ENCODE measurements at regions not wholly inside any gene's neighbourhood (a gene's known extent, or its start where the extent isn't known, plus 50 kb on each side); places are given as distances from the start of the nearest gene placed in this dataset.

DNA sequence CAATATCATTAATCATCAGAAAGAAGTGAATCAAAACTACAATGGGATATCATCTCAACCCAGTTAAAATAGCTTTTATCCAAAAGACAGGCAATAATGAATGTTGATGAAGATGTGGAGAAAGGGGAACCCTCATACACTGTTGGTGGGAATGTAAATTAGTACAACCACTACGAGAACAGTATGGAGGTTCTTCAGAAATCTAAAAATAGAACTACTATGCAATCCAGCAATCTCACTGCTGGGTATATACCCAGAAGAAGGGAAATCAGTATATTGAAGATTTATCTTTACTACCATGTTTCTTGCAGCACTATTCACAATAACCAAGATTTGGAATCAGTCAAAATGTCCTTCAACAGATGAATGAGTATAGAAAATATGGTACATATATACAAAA lies 189.8 kb downstream of the HHIPL2 start:
- TF ChIP-seq, protein P1, sequence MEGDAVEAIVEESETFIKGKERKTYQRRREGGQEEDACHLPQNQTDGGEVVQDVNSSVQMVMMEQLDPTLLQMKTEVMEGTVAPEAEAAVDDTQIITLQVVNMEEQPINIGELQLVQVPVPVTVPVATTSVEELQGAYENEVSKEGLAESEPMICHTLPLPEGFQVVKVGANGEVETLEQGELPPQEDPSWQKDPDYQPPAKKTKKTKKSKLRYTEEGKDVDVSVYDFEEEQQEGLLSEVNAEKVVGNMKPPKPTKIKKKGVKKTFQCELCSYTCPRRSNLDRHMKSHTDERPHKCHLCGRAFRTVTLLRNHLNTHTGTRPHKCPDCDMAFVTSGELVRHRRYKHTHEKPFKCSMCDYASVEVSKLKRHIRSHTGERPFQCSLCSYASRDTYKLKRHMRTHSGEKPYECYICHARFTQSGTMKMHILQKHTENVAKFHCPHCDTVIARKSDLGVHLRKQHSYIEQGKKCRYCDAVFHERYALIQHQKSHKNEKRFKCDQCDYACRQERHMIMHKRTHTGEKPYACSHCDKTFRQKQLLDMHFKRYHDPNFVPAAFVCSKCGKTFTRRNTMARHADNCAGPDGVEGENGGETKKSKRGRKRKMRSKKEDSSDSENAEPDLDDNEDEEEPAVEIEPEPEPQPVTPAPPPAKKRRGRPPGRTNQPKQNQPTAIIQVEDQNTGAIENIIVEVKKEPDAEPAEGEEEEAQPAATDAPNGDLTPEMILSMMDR (IDR thresholded peaks at IDR 0.05; ENCODE audit: borderline replicate concordance, control extremely low read depth, extremely low read depth, insufficient read depth, missing control alignments): no peak
- DNase-seq (ENCODE audit: low spot score): no peak
- in situ Hi-C loops (cut with MboI; ENCODE audit: low sequenced_read_pairs, unreplicated experiment): no loop called here

DNA sequence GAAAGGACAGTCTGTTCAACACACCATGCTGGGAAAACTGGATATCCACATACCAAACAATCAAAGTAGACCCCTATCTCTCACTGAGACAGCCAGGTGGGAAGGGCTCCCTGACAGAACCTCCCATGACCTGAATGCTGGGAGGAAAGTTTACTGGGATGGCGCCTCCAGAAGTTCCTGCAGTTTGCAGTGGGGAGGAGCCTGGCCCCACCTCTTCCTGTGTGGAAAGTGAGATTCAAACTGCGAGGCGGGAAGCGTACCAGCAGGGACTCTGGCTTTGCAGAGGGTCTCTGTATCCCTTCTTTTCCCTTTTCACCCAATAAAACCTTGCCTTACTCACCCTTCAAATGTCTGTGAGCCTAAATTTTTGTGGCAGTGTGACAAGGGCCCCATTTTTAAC lies 190.7 kb downstream of the HHIPL2 start:
- DNase-seq (ENCODE audit: low spot score): no peak
- in situ Hi-C loops (cut with MboI; ENCODE audit: low sequenced_read_pairs, unreplicated experiment): no loop called here
- TF ChIP-seq, protein P1 (IDR thresholded peaks at IDR 0.05; ENCODE audit: borderline replicate concordance, control extremely low read depth, extremely low read depth, insufficient read depth, missing control alignments): no peak

DNA sequence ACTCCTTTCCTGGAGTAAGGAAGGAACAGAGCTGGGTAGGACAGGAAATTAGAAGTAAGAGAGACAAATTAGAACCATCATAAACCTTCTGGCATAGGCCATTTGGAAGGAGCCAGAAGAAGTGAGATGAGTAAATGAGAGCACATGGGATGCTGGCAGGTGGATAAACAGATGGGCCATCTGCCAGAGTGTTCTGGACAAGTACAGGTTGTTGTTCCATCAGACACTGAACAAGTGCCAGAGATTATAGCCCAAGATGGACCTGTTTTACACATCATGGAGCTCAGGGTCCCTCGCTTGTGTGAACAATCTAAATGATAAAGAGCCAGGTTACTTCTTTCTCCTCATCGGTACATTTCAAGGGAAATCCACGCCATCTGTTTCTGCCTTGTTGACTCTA lies 200.3 kb downstream of the HHIPL2 start:
- no peak for DNase-seq (ENCODE audit: low spot score)
- TF ChIP-seq, protein P1 (IDR thresholded peaks at IDR 0.05; ENCODE audit: borderline replicate concordance, control extremely low read depth, extremely low read depth, insufficient read depth, missing control alignments): no peak

DNA sequence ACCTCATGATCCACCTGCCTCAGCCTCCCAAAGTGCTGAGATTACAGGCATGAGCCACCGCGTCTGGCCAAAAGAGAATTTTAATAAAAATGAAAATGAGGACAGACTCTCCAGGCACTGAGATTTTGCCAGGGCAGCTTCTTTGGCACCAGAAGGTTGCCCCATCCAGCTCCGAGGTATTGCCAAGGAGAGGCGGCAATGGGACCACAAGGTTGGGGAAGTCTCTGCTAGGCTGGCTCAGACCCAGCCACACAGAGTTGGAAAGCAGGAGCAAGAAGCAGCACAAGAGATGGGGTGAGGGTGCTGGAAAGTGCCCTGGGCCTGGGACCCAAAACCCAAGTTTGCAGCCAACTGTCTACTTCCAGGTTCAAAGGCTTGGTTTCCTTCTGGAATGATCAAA lies 200.9 kb downstream of the HHIPL2 start:
- no peak for DNase-seq (ENCODE audit: low spot score)
- in situ Hi-C loops (cut with MboI; ENCODE audit: low sequenced_read_pairs, unreplicated experiment): no loop called here
- TF ChIP-seq, protein P1 (IDR thresholded peaks at IDR 0.05; ENCODE audit: borderline replicate concordance, control extremely low read depth, extremely low read depth, insufficient read depth, missing control alignments): no peak

More for the DNA sequence above, 200.3 kb downstream of the HHIPL2 start:
- in situ Hi-C loops (cut with MboI; ENCODE audit: low sequenced_read_pairs, unreplicated experiment): no loop called here

DNA sequence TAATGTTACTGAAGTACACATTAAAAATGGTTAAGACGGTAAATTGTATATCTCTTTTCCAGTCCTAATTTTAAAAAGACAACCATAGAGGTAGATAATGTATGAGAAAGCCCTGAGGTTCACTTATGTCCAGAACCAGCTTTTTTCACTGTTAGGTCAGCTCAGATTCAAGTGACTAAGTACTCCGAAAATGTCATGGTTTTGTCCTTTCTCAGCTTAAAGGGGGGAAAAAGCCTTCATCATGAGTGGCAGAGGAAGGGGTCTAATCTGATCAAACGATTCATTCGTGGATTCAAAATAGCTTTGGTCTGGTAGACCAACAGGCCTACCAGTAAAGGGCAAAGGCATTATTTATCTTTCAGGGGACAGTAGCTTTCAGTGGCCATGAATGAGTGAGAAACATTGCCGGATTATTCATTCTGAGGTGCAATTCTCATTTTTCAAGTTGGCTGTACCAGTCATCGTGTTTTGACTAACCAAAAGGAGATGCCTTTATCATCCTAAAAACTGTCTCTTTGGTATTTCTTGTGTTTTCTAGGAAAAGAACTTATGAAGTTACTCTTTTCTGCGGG lies 208.4 kb downstream of the HHIPL2 start:
- in situ Hi-C loops (cut with MboI; ENCODE audit: low sequenced_read_pairs, unreplicated experiment): no loop called here
- TF ChIP-seq, protein P1 (IDR thresholded peaks at IDR 0.05; ENCODE audit: borderline replicate concordance, control extremely low read depth, extremely low read depth, insufficient read depth, missing control alignments): no peak
- DNase-seq (ENCODE audit: low spot score): no peak

DNA sequence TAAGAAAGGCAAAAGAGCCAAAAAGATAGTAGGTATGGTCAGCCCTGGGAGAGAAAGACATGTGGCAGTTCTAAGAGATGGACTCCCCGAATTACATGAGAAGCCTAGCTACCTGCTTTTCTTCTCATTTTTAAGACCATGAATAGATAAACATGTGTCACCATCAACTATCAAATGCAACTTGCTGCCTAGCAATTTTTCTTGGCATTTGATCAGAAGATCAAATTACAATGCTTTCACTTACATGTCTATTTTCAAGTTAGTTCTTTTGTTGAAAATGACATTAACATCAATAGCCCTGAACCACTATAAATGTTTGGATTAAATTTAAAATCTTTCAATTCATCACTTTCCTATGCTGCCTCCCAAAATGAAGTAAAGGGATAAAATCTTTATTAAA lies 212.3 kb downstream of the HHIPL2 start:
- no peak for DNase-seq (ENCODE audit: low spot score)
- in situ Hi-C loops (cut with MboI; ENCODE audit: low sequenced_read_pairs, unreplicated experiment): no loop called here
- TF ChIP-seq, protein P1 (IDR thresholded peaks at IDR 0.05; ENCODE audit: borderline replicate concordance, control extremely low read depth, extremely low read depth, insufficient read depth, missing control alignments): no peak

Measured in GM13976 (cell line).